Astrocyte (in vitro differentiated cells and primary cell): ENCODE measurements at regions not wholly inside any gene's neighbourhood (a gene's known extent, or its start where the extent isn't known, plus 50 kb on each side); places are given as distances from the start of the nearest gene placed in this dataset.

Source experiments
- DNase-seq: peaks from one replicate; pipeline ENCODE4 v3.0.0-alpha.2; 2010; ENCODE audit warnings: low read depth
- FAIRE-seq: peaks from 2 replicates; lab custom pipeline; 2011; peaks lifted over from hg19 to GRCh38; lab: Jason Lieb, UNC
- H2AFZ ChIP-seq: 2 replicates; pipeline ENCODE4 v1.6.0; 2012; ENCODE audit warnings: low read depth, low read length, inconsistent platforms
- H3K27ac ChIP-seq: 2 replicates; pipeline ENCODE4 v1.5.1; 2011; ENCODE audit warnings: low read depth, low read length, inconsistent platforms
- H3K27me3 ChIP-seq: 2 replicates; pipeline ENCODE4 v1.6.0; 2011; ENCODE audit warnings: low read length, inconsistent platforms; ENCODE audit not compliant: insufficient read depth
- H3K36me3 ChIP-seq: 2 replicates; pipeline ENCODE4 v1.5.1; 2011; ENCODE audit warnings: low read length, inconsistent platforms; ENCODE audit not compliant: insufficient read depth
- H3K4me1 ChIP-seq: 2 replicates; pipeline ENCODE4 v1.5.1; 2011; ENCODE audit warnings: low read length, inconsistent platforms; ENCODE audit not compliant: insufficient read depth
- H3K4me2 ChIP-seq: 2 replicates; pipeline ENCODE4 v1.6.0; 2012; ENCODE audit warnings: low read length, inconsistent platforms
- H3K4me3 ChIP-seq: 2 replicates; pipeline ENCODE4 v1.5.1; 2011; ENCODE audit warnings: low read depth, mild to moderate bottlenecking, low read length, inconsistent platforms; ENCODE audit not compliant: insufficient read depth
- H3K79me2 ChIP-seq: 2 replicates; pipeline ENCODE4 v1.6.0; 2012; ENCODE audit warnings: mild to moderate bottlenecking, low read length, inconsistent platforms; ENCODE audit not compliant: insufficient read depth
- H3K9ac ChIP-seq: 2 replicates; pipeline ENCODE4 v1.6.0; 2012; ENCODE audit warnings: mild to moderate bottlenecking, low read length, inconsistent platforms
- H3K9me3 ChIP-seq: 2 replicates; pipeline ENCODE4 v1.5.1; 2012; ENCODE audit warnings: low read depth, mild to moderate bottlenecking, low read length, inconsistent platforms; ENCODE audit not compliant: insufficient read depth
- H4K20me1 ChIP-seq: 2 replicates; pipeline ENCODE4 v1.6.0; 2012; ENCODE audit warnings: low read length, inconsistent platforms; ENCODE audit not compliant: insufficient read depth
- H3K27ac Mint-ChIP-seq: one replicate; pipeline ENCODE4 v1.8.0; 2021; ENCODE audit warnings: mild to moderate bottlenecking, mixed read lengths; ENCODE audit not compliant: unreplicated experiment
- H3K27me3 Mint-ChIP-seq: one replicate; pipeline ENCODE4 v1.8.0; 2021; ENCODE audit warnings: low read depth, mixed read lengths; ENCODE audit not compliant: unreplicated experiment
- H3K36me3 Mint-ChIP-seq: one replicate; pipeline ENCODE4 v1.8.0; 2021; ENCODE audit warnings: low read depth, mixed read lengths; ENCODE audit not compliant: unreplicated experiment
- H3K4me1 Mint-ChIP-seq: one replicate; pipeline ENCODE4 v1.8.0; 2021; ENCODE audit warnings: low read depth, mixed read lengths; ENCODE audit not compliant: unreplicated experiment
- H3K4me3 Mint-ChIP-seq: one replicate; pipeline ENCODE4 v1.8.0; 2021; ENCODE audit warnings: mild to moderate bottlenecking, moderate library complexity, mixed read lengths; ENCODE audit not compliant: unreplicated experiment
- H3K9me3 Mint-ChIP-seq: one replicate; pipeline ENCODE4 v1.8.0; 2021; ENCODE audit warnings: mild to moderate bottlenecking, mixed read lengths; ENCODE audit not compliant: unreplicated experiment
- CTCF ChIP-seq: IDR thresholded peaks from 2 replicates; pipeline ENCODE4 v1.5.1; 2011; ENCODE audit warnings: low read depth, mild to moderate bottlenecking, inconsistent platforms, low read length, moderate library complexity; ENCODE audit not compliant: insufficient read depth
- EZH2 ChIP-seq: IDR thresholded peaks from 2 replicates; pipeline ENCODE4 v1.6.1; 2012; ENCODE audit warnings: mild to moderate bottlenecking, low read length, inconsistent platforms; ENCODE audit not compliant: insufficient read depth

GRCh38 chr5:114001076-114001475 lies 360.8 kb upstream of the KCNN2 start:
- H3K36me3 ChIP-seq = no peaks in the 10 kb centered on the region
- H2AFZ ChIP-seq = no peak overlapping the region
- no peaks in the 10 kb centered on the region for H4K20me1 ChIP-seq
- H3K9me3 ChIP-seq = no peaks in the 10 kb centered on the region
- H3K4me3 Mint-ChIP-seq = no peak overlapping the region
- no peaks in the 10 kb centered on the region for H3K27me3 ChIP-seq
- H3K27ac Mint-ChIP-seq = no peak overlapping the region
- FAIRE-seq (no peak), DNase-seq (no peak)
- H3K27ac ChIP-seq = no peak overlapping the region
- TF ChIP-seq CTCF (no peak), EZH2 (no peak)
- H3K4me3 ChIP-seq = no peak overlapping the region
- H3K4me1 Mint-ChIP-seq = peaks cover 7% of the 10 kb centered on the region
- H3K79me2 ChIP-seq = no peaks in the 10 kb centered on the region
- H3K9ac ChIP-seq = no peak overlapping the region
- H3K36me3 Mint-ChIP-seq = no peaks in the 10 kb centered on the region
- H3K4me1 ChIP-seq = no peaks in the 10 kb centered on the region
- no peak overlapping the region for H3K4me2 ChIP-seq
- no peaks in the 10 kb centered on the region for H3K27me3 Mint-ChIP-seq
- no peaks in the 10 kb centered on the region for H3K9me3 Mint-ChIP-seq

- no peak overlapping the region for H3K4me3 ChIP-seq
- H3K27me3 ChIP-seq = no peaks in the 10 kb centered on the region
- FAIRE-seq (no peak), DNase-seq (no peak)
- H3K9me3 Mint-ChIP-seq = no peaks in the 10 kb centered on the region
- no peak overlapping the region for H3K27ac Mint-ChIP-seq
- H3K27ac ChIP-seq = no peak overlapping the region
- H3K4me1 Mint-ChIP-seq = peaks cover 11% of the 10 kb centered on the region
- H3K27me3 Mint-ChIP-seq = no peaks in the 10 kb centered on the region
- H4K20me1 ChIP-seq = no peaks in the 10 kb centered on the region
- TF ChIP-seq CTCF (no peak), EZH2 (no peak)
- no peaks in the 10 kb centered on the region for H3K9me3 ChIP-seq
- no peaks in the 10 kb centered on the region for H3K36me3 ChIP-seq
- H3K4me3 Mint-ChIP-seq = no peak overlapping the region
- no peak overlapping the region for H2AFZ ChIP-seq
- no peak overlapping the region for H3K9ac ChIP-seq
- no peaks in the 10 kb centered on the region for H3K4me1 ChIP-seq
- H3K36me3 Mint-ChIP-seq = no peaks in the 10 kb centered on the region
- no peak overlapping the region for H3K4me2 ChIP-seq
- no peaks in the 10 kb centered on the region for H3K79me2 ChIP-seq
These were observed 355.3 kb upstream of the KCNN2 start for GRCh38 chr5:114006582-114006981.

GRCh38 chr5:114007678-114008077 lies 354.2 kb upstream of the KCNN2 start:
- no peak overlapping the region for H3K9ac ChIP-seq
- H3K27me3 ChIP-seq = no peaks in the 10 kb centered on the region
- no peak overlapping the region for H3K27ac ChIP-seq
- H3K4me1 ChIP-seq = no peaks in the 10 kb centered on the region
- H3K4me3 ChIP-seq = no peak overlapping the region
- Mint-ChIP-seq H3K27ac (no peak overlapping the region), H3K36me3 (no peaks in the 10 kb centered on the region), H3K4me3 (no peak overlapping the region), H3K27me3 (no peaks in the 10 kb centered on the region), H3K4me1 (peaks cover 11% of the 10 kb centered on the region), H3K9me3 (no peaks in the 10 kb centered on the region)
- H3K4me2 ChIP-seq = no peak overlapping the region
- H3K36me3 ChIP-seq = no peaks in the 10 kb centered on the region
- no peak overlapping the region for H2AFZ ChIP-seq
- no peak for FAIRE-seq
- no peaks in the 10 kb centered on the region for H4K20me1 ChIP-seq
- no peak for DNase-seq
- no peaks in the 10 kb centered on the region for H3K9me3 ChIP-seq
- H3K79me2 ChIP-seq = no peaks in the 10 kb centered on the region
- TF ChIP-seq EZH2 (no peak), CTCF (no peak)
